GM21360 (cell line): ENCODE measurements at regions not wholly inside any gene's neighbourhood (a gene's known extent, or its start where the extent isn't known, plus 50 kb on each side); places are given as distances from the start of the nearest gene placed in this dataset.

ENCODE experiments used
- ATAC-seq: cut with Tn5 transposase; IDR thresholded peaks from one replicate; pipeline ENCODE4 v1.9.1; 2021; ENCODE audit warnings: mild to moderate bottlenecking, moderate library complexity; ENCODE audit not compliant: unreplicated experiment

GRCh38 chr13:78341032-78341431 is 262.3 kb downstream of the POU4F1 start:
- ATAC-seq: peak; percentile 97

DNA sequence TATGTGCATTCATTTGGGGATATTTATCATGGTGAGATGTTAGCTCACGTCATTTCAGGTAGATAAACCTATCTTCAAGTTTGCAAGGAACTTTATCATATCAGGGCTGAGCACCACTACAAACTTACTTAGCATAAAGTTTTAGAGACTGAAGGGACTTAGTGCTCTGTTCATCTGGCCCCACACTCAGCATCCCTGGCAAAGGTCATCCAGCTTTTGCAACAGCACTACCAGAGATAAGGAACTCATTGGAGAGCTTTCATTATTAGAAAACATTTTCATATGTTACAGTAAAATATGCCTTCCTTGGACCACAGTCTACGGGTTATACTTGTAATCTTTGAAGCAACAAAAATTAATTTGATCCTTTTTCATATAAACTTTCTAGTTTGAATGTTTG is 263.4 kb downstream of the POU4F1 start:
- no peak for ATAC-seq

GRCh38 chr13:78334059-78334458 is 269.3 kb downstream of the POU4F1 start:
- ATAC-seq: no peak

GRCh38 chr13:78326633-78327032 is 276.7 kb downstream of the POU4F1 start:
- no peak for ATAC-seq

GRCh38 chr13:78325585-78325984 is 277.8 kb downstream of the POU4F1 start:
- ATAC-seq: no peak

- no peak for ATAC-seq
Measured at GRCh38 chr13:78323848-78324247, 279.5 kb downstream of the POU4F1 start.

GRCh38 chr13:78323040-78323439 is 280.3 kb downstream of the POU4F1 start:
- no peak for ATAC-seq

DNA sequence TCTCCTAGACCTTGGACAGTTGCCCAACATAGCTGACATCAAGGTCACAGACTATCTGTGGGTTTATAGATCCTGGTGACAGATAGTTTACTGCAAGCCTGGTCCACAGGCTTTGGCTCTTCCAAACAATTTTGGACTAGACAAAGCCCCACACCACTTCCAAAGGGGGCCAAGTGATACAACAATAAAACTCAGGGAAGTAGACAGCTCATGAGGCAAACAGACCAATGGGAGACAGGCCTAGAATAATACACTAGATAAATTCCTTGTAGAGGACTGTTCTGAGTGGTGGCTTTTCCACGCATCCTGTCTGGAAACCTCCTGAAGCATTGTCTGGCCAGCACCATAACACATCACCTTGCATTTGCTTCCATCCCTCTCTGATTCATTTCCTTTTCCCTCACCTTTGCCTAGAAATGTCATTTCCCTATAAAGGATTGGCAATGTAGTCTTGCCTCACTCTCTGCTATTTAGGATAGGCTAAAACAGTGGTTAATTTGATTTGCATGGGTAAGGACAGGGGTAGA is 284.2 kb downstream of the POU4F1 start:
- ATAC-seq: no peak

GRCh38 chr13:78317030-78317429 is 286.3 kb downstream of the POU4F1 start:
- no peak for ATAC-seq

GRCh38 chr13:78309497-78310180 is 293.7 kb downstream of the POU4F1 start:
- no peak for ATAC-seq

DNA sequence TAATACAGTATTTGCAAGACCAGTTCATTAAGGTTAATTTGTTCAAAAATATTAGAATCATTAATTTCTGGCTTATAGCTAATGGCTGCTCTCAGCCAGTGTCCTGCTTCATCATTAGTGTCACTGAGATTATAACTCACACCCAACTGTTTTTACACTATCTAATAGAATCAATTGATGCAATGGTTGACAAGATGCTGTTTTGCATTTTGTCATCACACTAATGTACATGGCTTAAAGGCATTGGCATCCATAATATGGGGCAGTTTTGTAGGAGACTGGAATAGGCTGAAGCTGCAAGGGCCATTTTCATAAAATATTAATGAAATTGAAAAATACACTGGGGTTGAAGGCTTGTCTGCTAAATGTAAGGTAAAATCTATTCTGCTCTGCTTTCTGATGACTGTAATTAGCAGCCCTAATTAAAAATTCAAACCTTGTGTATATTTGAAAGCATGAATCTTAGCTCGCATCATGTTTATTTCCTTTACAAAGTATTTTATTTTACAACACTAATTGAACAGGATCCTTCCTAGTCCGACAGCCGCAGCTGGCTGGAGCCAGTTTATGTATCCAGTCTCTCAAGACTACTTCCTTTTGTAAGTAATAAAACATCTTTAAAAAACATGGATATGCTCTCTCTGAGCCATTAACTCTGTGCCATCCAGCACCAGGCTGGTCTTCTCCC is 296.7 kb downstream of the POU4F1 start:
- no peak for ATAC-seq

DNA sequence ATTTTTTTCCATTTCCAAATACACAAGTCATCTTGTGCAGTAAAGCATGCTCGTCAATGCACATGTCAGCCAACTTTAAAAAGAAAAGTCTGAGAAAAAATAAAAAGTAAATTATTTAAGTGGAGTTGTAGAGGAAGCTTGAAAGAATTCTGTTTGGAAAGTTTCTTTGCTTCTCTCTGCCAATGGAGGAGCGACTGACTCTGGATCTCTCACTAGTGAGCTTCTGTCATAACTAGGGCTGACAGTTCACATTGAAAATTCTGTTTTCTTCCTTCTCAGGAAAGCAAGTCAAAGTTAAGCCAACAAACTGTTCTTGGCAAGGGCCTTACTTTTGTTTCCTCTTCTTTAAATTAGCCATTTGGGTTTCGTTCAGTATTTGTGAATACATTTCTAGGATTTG is 298.2 kb downstream of the POU4F1 start:
- ATAC-seq: no peak

DNA sequence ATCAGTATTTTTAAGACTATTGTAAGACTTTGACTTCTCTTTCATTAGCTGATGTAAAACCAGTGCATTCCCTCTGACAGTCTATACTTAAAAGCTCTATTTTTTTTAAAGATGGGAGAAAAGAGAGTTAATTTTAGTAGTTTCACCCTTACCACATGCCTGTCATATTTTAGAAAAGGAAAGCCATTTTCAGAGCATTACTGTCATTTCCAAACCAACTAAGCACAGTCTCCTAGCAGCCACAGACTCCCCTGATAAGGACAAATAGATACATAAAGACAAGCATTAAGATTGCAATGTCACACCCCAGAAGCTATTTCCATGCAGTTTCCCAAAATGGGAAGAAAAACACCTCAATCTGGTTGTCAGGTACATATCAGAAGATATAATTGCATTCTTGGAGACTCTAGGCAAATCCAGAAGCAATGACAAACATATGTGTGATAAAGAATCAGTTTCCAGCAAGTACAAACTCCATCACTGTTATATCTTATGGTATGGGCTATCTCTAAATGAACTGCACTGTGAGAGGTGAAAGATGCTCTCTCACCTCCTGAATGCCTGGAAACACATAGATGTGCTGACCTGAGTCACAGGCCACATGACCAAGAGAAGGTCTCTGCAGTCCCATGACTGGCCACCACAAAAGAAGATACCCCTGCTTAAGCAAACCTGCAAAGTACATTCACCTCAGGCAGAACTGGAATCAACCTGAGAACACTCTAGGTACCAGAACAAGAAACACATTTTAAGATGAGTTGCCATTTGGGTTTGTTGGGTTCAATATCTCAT is 303.3 kb downstream of the POU4F1 start:
- ATAC-seq: peak; percentile 73

DNA sequence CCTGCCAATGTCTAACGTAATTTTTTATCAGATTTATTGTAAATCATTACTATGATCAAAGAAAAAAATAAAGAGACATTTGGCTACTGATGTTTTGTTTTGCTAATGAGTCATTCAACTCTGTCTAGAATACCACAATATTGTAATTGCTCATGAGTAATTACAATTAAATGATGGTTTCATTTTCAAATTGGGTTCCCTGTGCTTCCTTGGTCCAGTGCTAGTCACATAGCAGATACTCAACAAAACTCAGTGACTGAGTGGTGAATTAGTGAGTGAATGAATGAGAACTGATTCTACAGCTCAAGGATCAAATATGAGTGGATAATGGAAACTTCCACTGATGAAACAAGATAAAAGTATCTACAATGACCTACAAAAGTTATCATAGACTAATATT is 304.7 kb downstream of the POU4F1 start:
- no peak for ATAC-seq

GRCh38 chr13:78286748-78287147 is 316.6 kb downstream of the POU4F1 start:
- no peak for ATAC-seq

DNA sequence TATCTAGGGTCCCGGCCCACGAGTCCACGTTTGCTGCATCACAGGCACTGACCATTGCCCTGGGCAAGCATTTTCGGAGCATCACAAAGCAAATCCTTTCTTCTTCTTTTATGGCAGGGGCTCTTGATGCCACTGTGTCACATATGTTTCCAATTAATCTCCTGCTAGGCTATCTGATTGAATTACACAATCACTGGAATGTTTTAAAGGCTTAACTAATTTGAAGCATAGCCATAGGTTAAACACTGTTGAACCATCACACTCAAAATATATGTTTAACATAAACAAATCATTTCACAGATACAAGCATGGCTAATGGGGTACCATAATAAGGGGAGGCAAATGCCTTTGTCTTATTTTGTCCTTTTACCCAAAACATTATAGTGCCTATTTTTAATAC is 338.3 kb downstream of the POU4F1 start:
- ATAC-seq: no peak

DNA sequence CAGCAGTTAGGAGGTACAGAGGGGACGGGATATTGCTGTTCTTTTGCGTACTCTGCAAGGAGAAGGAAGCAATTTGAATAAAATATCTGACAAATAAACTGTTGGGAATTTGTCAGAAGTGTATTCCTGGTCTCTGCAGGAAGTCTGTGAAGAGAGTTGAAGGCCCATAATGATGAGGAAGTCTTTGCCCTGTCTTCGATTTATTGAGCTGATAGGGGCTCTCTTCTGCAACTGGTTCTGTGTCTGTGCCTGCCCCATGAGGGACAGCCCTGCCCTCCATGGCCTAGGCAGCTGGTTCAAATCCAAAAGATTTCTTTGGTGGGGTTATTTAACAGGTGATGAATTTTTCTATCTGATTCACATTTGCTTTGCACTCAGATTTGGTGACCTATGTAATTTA is 339.7 kb upstream of the EDNRB start:
- ATAC-seq: no peak

DNA sequence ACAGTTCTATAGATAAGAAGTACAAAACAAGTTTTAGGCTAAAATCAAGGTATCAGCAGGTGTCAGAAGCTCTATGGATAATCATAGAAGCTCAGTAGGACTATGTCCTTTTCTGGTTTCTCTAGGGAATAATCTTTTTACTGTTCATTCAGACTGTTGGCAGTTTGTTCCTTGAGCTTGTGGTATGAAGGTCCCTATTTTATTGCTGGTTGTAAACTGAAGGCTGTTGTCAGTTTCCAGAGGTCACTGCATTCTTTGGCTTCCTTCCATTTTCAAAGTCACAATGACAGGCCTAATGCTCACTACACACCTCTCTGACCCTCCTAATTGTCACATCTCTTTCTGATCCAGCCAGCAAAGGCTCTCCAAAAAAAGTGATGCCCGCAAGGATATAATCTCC is 337.9 kb upstream of the EDNRB start:
- ATAC-seq: no peak

GRCh38 chr13:78254113-78254512 is 335.5 kb upstream of the EDNRB start:
- no peak for ATAC-seq

DNA sequence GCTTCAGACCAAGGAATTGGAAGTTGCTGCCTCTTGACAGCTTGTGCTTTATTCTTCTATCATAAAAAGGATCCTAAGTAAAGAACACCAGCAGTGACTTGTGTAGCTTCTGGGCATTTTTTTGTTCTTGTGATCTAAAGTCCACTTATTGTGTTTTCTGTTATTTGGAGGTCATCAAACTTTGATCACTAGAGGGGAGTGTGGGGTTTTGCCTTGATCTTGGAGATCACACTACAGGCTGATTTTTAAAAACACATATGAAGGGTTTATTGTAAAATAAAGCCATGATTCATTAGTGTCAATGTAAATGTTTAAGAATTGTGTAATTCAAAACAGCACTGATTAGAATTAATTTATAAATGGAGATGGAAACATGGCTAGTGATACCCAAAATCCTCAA is 328.7 kb upstream of the EDNRB start:
- no peak for ATAC-seq

DNA sequence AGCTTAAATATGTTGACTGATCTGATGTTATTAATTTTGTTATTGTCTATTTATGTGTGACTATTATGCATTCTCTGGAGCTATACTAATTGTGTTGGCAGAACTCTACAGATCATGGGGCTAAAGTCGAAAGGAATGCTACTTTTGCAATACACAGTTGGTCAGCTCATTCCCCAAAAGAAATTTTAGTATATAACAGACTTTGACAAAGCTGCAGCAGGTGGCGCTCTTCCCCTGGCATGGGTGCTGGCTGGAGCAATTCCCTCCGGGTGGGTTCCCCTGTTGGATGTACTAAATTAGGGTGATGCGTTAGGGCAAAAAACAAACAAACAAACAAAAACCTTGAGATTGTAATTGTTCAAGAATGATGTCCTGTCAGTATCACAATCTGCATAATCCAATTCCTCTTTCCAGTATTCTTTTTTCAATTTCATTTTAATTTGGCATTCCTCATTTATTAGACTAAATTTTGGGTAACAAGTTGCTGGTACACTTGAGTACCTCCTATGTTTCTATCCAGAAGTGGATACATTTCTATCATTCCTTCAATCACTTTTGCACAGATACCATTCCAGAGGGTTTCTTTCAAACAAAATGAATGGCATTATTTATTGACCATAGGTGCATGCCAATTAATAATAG is 322.8 kb upstream of the EDNRB start:
- ATAC-seq: no peak
